Astrocyte of the cerebellum (primary cell): ENCODE measurements at regions not wholly inside any gene's neighbourhood (a gene's known extent, or its start where the extent isn't known, plus 50 kb on each side); places are given as distances from the start of the nearest gene placed in this dataset.

Source experiments
- DNase-seq: peaks from one replicate; pipeline ENCODE4 v3.0.0-alpha.2; 2011; ENCODE audit warnings: low read depth
- H3K4me3 ChIP-seq: 2 replicates; pipeline ENCODE4 v1.5.1; 2011; ENCODE audit warnings: mild to moderate bottlenecking, low read depth, low read length, moderate library complexity
- CTCF ChIP-seq: IDR thresholded peaks from 2 replicates; pipeline ENCODE4 v1.5.1; 2012; ENCODE audit warnings: low read length, low read depth, moderate library complexity, mild to moderate bottlenecking; ENCODE audit errors: missing control alignments
- in situ Hi-C: cut with HindIII; loops from 2 replicates; pipeline ENCODE4 v1.10.0; 2017; ENCODE audit warnings: low sequenced_read_pairs

- H3K4me3 ChIP-seq, result no peak overlapping the region
- peak; percentile 90 for DNase-seq
- in situ Hi-C loops, result no loop called here
These were observed 894.3 kb downstream of the DIAPH3 start for GRCh38 chr13:59269476-59269875.

GRCh38 chr13:59270327-59270726, 893.4 kb downstream of the DIAPH3 start:
- TF ChIP-seq CTCF, result no peak
- H3K4me3 ChIP-seq, result no peak overlapping the region
- in situ Hi-C loops, result no loop called here
- DNase-seq, result no peak

More at GRCh38 chr13:59269476-59269875, 894.3 kb downstream of the DIAPH3 start:
- no peak for TF ChIP-seq CTCF

- TF ChIP-seq CTCF, result no peak
- no peak overlapping the region for H3K4me3 ChIP-seq
- in situ Hi-C loops, result no loop called here
- no peak for DNase-seq
These were observed 888.6 kb downstream of the DIAPH3 start for GRCh38 chr13:59274958-59275727.

GRCh38 chr13:59276436-59276835, 887.3 kb downstream of the DIAPH3 start:
- no peak overlapping the region for H3K4me3 ChIP-seq
- no peak for DNase-seq
- in situ Hi-C loops, result no loop called here
- TF ChIP-seq CTCF, result no peak

GRCh38 chr13:59277106-59277505, 886.6 kb downstream of the DIAPH3 start:
- DNase-seq, result no peak
- in situ Hi-C loops, result no loop called here
- no peak for TF ChIP-seq CTCF
- H3K4me3 ChIP-seq, result no peak overlapping the region

GRCh38 chr13:59279028-59279427, 884.7 kb downstream of the DIAPH3 start:
- no peak for DNase-seq
- no peak for TF ChIP-seq CTCF
- H3K4me3 ChIP-seq, result no peak overlapping the region
- in situ Hi-C loops, result no loop called here
